NCI-H2196 (cell line): ENCODE measurements at regions not wholly inside any gene's neighbourhood (a gene's known extent, or its start where the extent isn't known, plus 50 kb on each side); places are given as distances from the start of the nearest gene placed in this dataset.

Experiments used
- DNase-seq: peaks from one replicate; lab custom pipeline; 2025; ENCODE audit not compliant: unreplicated experiment; lab: John Stamatoyannopoulos, UW

- no peak for DNase-seq
Measured at GRCh38 chr16:9500872-9501271, 409.4 kb downstream of the HAPSTR1 start.

GRCh38 chr16:9503251-9503984 is 412.0 kb downstream of the HAPSTR1 start:
- DNase-seq, result no peak

GRCh38 chr16:9508328-9508936 is 417.0 kb downstream of the HAPSTR1 start:
- no peak for DNase-seq

GRCh38 chr16:9509663-9510062 is 418.2 kb downstream of the HAPSTR1 start:
- no peak for DNase-seq

- no peak for DNase-seq
Measured at GRCh38 chr16:9511389-9511788, 419.9 kb downstream of the HAPSTR1 start.

- no peak for DNase-seq
Measured at GRCh38 chr16:9516444-9516843, 425.0 kb downstream of the HAPSTR1 start.

GRCh38 chr16:9518051-9518450 is 426.6 kb downstream of the HAPSTR1 start:
- no peak for DNase-seq

GRCh38 chr16:9518581-9518980 is 427.1 kb downstream of the HAPSTR1 start:
- DNase-seq, result no peak

GRCh38 chr16:9521749-9522370 is 430.4 kb downstream of the HAPSTR1 start:
- DNase-seq, result no peak

- DNase-seq, result no peak
Measured at GRCh38 chr16:9522614-9523013, 431.2 kb downstream of the HAPSTR1 start.

- no peak for DNase-seq
Measured at GRCh38 chr16:9523994-9524393, 432.6 kb downstream of the HAPSTR1 start.

- no peak for DNase-seq
Measured at GRCh38 chr16:9525037-9525436, 433.6 kb downstream of the HAPSTR1 start.

GRCh38 chr16:9526791-9527190 is 435.3 kb downstream of the HAPSTR1 start:
- DNase-seq, result no peak

GRCh38 chr16:9527976-9528375 is 436.5 kb downstream of the HAPSTR1 start:
- DNase-seq, result no peak

GRCh38 chr16:9528511-9529079 is 437.2 kb downstream of the HAPSTR1 start:
- DNase-seq, result no peak

GRCh38 chr16:9533042-9533441 is 441.6 kb downstream of the HAPSTR1 start:
- DNase-seq, result no peak

- DNase-seq, result no peak
Measured at GRCh38 chr16:9534759-9535158, 443.3 kb downstream of the HAPSTR1 start.

GRCh38 chr16:9536905-9537304 is 445.5 kb downstream of the HAPSTR1 start:
- DNase-seq, result no peak

GRCh38 chr16:9539346-9539745 is 447.9 kb downstream of the HAPSTR1 start:
- DNase-seq, result no peak

GRCh38 chr16:9541723-9542122 is 450.3 kb downstream of the HAPSTR1 start:
- no peak for DNase-seq

GRCh38 chr16:9542165-9542755 is 450.8 kb downstream of the HAPSTR1 start:
- no peak for DNase-seq
